ENCODE measurements at regions not wholly inside any gene's neighbourhood (a gene's known extent, or its start where the extent isn't known, plus 50 kb on each side); places are given as distances from the start of the nearest gene placed in this dataset.

GRCh38 chr3:6739288-6739687 lies 121.6 kb upstream of the GRM7 start:
- Histone ChIP-seq H3K9me2 (ENCODE audit: insufficient read depth, low read length) (no peaks in the 10 kb centered on the region), H3K4me1 (ENCODE audit: insufficient read depth, low read length, poor library complexity, severe bottlenecking) (peaks cover 17% of the 10 kb centered on the region), H4K20me1 (ENCODE audit: insufficient read depth, low read length) (no peaks in the 10 kb centered on the region), H3K36me3 (ENCODE audit: insufficient read depth, low read length) (no peaks in the 10 kb centered on the region), H2AFZ (ENCODE audit: low read length) (no peak overlapping the region), H3K4me2 (ENCODE audit: low read length) (peak overlapping the region; percentile 14; the same call in 1 of the 2 replicates), H3K27ac (ENCODE audit: low read depth, low read length, poor library complexity, severe bottlenecking) (no peak overlapping the region), H3K4me3 (ENCODE audit: low read depth, low read length, poor library complexity, severe bottlenecking) (no peak overlapping the region), H3K9me3 (ENCODE audit: low read length) (no peaks in the 10 kb centered on the region), H3K79me2 (ENCODE audit: insufficient read depth, low read depth, low read length) (no peaks in the 10 kb centered on the region)
- no TSS peak for BruUV-seq (replicated peaks)
- POLR2A ChIA-PET, result interaction anchor here (0.8 to 1.5 kb wide), 3 partner anchors 15 to 90 kb away, joined by 3 to 7 read pairs (median 3); no protein-coding TSS in a partner anchor
- CTCF ChIA-PET (ENCODE audit: unreplicated experiment), result no interaction called here
- TF ChIP-seq, protein P1, sequence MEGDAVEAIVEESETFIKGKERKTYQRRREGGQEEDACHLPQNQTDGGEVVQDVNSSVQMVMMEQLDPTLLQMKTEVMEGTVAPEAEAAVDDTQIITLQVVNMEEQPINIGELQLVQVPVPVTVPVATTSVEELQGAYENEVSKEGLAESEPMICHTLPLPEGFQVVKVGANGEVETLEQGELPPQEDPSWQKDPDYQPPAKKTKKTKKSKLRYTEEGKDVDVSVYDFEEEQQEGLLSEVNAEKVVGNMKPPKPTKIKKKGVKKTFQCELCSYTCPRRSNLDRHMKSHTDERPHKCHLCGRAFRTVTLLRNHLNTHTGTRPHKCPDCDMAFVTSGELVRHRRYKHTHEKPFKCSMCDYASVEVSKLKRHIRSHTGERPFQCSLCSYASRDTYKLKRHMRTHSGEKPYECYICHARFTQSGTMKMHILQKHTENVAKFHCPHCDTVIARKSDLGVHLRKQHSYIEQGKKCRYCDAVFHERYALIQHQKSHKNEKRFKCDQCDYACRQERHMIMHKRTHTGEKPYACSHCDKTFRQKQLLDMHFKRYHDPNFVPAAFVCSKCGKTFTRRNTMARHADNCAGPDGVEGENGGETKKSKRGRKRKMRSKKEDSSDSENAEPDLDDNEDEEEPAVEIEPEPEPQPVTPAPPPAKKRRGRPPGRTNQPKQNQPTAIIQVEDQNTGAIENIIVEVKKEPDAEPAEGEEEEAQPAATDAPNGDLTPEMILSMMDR (conservative IDR thresholded peaks at IDR 0.05; ENCODE audit: low read length), result no peak
- no peak for TF ChIP-seq EZH2phosphoT487 (IDR thresholded peaks at IDR 0.05; ENCODE audit: borderline replicate concordance, low read depth, low read length)
- intact Hi-C loops (cut with micrococcal nuclease; ENCODE audit: unreplicated experiment), result no loop called here
- peak; percentile 16 for DNase-seq (ENCODE audit: low spot score)

DNA sequence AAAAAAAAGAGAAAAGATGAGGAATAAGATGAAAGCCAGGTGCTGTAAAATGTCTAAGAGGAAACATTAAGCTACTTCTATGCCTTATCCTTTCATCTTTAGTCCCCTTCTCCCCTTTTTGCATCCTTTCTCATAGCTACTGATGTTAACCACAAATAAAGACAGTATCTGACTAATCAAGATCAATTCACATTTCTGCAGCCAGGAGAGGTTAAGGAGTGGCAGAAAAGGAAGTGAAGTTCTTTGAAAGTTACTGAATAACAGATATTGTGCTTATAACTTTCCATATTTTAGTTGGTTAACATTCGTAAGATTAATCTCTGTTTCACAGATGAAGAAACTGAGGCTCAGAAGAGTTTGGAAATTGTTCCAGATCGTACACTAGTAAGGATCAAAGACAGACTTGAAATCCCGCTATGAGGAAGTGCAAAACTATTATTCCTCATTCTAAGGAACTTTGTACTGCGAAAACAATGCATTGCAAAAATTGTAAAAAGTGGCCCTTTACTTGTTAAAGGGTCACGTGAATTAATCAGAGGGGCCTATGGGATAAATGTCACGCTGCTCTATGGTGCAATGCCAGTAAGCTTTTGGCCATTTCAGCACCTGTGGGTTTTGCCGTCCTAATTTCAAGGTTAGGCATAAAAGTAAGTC lies 117.7 kb upstream of the GRM7 start:
- ChIA-PET CTCF (ENCODE audit: unreplicated experiment) (no interaction called here), POLR2A (interaction anchor here (0.6 to 0.7 kb wide), 3 partner anchors 113 to 1932 kb away, joined by 3 to 5 read pairs (median 3); no protein-coding TSS in a partner anchor)
- Histone ChIP-seq H4K20me1 (ENCODE audit: insufficient read depth, low read length) (no peaks in the 10 kb centered on the region), H3K27ac (ENCODE audit: low read depth, low read length, poor library complexity, severe bottlenecking) (no peak overlapping the region), H3K36me3 (ENCODE audit: insufficient read depth, low read length) (no peaks in the 10 kb centered on the region), H3K4me3 (ENCODE audit: low read depth, low read length, poor library complexity, severe bottlenecking) (no peak overlapping the region), H2AFZ (ENCODE audit: low read length) (no peak overlapping the region; the same call in 1 of the 2 replicates), H3K4me1 (ENCODE audit: insufficient read depth, low read length, poor library complexity, severe bottlenecking) (peaks cover 15% of the 10 kb centered on the region), H3K9me3 (ENCODE audit: low read length) (no peaks in the 10 kb centered on the region), H3K4me2 (ENCODE audit: low read length) (no peak overlapping the region), H3K9me2 (ENCODE audit: insufficient read depth, low read length) (no peaks in the 10 kb centered on the region), H3K79me2 (ENCODE audit: insufficient read depth, low read depth, low read length) (no peaks in the 10 kb centered on the region)
- no peak for TF ChIP-seq EZH2phosphoT487 (IDR thresholded peaks at IDR 0.05; ENCODE audit: borderline replicate concordance, low read depth, low read length)
- TF ChIP-seq, protein P1 (conservative IDR thresholded peaks at IDR 0.05; ENCODE audit: low read length), result no peak
- intact Hi-C loops (cut with micrococcal nuclease; ENCODE audit: unreplicated experiment), result no loop called here
- BruUV-seq (replicated peaks), result no TSS peak
- DNase-seq (ENCODE audit: low spot score), result no peak

DNA sequence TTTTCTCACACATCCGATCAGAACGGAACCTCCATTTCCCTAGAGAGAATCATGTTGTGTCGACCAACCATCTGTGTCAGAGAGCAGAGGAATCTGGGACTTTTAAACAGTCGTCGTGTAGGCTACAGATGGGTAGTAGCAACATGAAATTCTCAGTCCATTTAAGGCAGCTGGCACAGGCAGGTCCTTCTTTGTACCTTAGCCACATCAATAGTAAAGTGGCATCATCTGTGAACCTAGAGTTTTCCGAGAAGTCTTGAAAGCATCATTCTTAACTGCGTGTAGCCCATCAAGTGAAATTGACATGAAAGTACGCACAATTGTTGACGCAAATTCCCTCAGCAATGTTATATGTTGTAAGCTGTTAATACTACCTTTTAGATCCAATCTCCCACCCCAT lies 114.5 kb upstream of the GRM7 start:
- intact Hi-C loops (cut with micrococcal nuclease; ENCODE audit: unreplicated experiment), result no loop called here
- H3K4me2 ChIP-seq (ENCODE audit: low read length), result no peak overlapping the region
- CTCF ChIA-PET (ENCODE audit: unreplicated experiment), result no interaction called here
- DNase-seq (ENCODE audit: low spot score), result no peak
- POLR2A ChIA-PET, result no interaction called here
- no peaks in the 10 kb centered on the region for H3K36me3 ChIP-seq (ENCODE audit: insufficient read depth, low read length)
- no peaks in the 10 kb centered on the region for H4K20me1 ChIP-seq (ENCODE audit: insufficient read depth, low read length)
- no peak overlapping the region for H3K4me3 ChIP-seq (ENCODE audit: low read depth, low read length, poor library complexity, severe bottlenecking)
- BruUV-seq (replicated peaks), result no TSS peak
- H3K9me2 ChIP-seq (ENCODE audit: insufficient read depth, low read length), result no peaks in the 10 kb centered on the region
- no peak overlapping the region for H3K27ac ChIP-seq (ENCODE audit: low read depth, low read length, poor library complexity, severe bottlenecking)
- no peaks in the 10 kb centered on the region for H3K9me3 ChIP-seq (ENCODE audit: low read length)
- H3K79me2 ChIP-seq (ENCODE audit: insufficient read depth, low read depth, low read length), result no peaks in the 10 kb centered on the region
- H2AFZ ChIP-seq (ENCODE audit: low read length), result no peak overlapping the region
- no peaks in the 10 kb centered on the region for H3K4me1 ChIP-seq (ENCODE audit: insufficient read depth, low read length, poor library complexity, severe bottlenecking)
- TF ChIP-seq EZH2phosphoT487 (IDR thresholded peaks at IDR 0.05; ENCODE audit: borderline replicate concordance, low read depth, low read length), result no peak
- TF ChIP-seq, protein P1 (conservative IDR thresholded peaks at IDR 0.05; ENCODE audit: low read length), result no peak

Data from OCI-LY7 (cell line).